Large intestine (tissue), 3 donors: ENCODE measurements at regions not wholly inside any gene's neighbourhood (a gene's known extent, or its start where the extent isn't known, plus 50 kb on each side); places are given as distances from the start of the nearest gene placed in this dataset.
"Not testable (repeated sequence)": the region's sequence is repeated elsewhere in the genome, so short reads cannot be mapped to it uniquely, and the experiment has no call there.

Source experiments
- DNase-seq, 2 donors: peaks; one replicate each; pipeline versions ENCODE4 v3.0.0 to v3.0.0-alpha.2; 2013
- H3K27ac ChIP-seq: one replicate; pipeline ENCODE4 v1.5.1; 2013; ENCODE audit warnings: low read length
- H3K27me3 ChIP-seq: 2 replicates; pipeline ENCODE4 v1.6.1; 2013; ENCODE audit warnings: low read length; ENCODE audit not compliant: control insufficient read depth, insufficient read depth
- H3K36me3 ChIP-seq: 2 replicates; pipeline ENCODE4 v1.6.1; 2013; ENCODE audit warnings: low read length; ENCODE audit not compliant: control insufficient read depth, insufficient read depth
- H3K4me1 ChIP-seq: one replicate; pipeline ENCODE4 v1.6.1; 2013; ENCODE audit warnings: low read length; ENCODE audit not compliant: control insufficient read depth, insufficient read depth
- H3K4me3 ChIP-seq: one replicate; pipeline ENCODE4 v1.5.1; 2013; ENCODE audit warnings: low read length
- H3K9me3 ChIP-seq: one replicate; pipeline ENCODE4 v1.6.1; 2013; ENCODE audit warnings: mild to moderate bottlenecking, low read depth, low read length, moderate library complexity; ENCODE audit not compliant: control insufficient read depth
- WGBS: methylation state at CpG from one replicate; pipeline ENCODE4 v1.1.5; 2013; ENCODE audit warnings: low lambda C conversion rate; ENCODE audit not compliant: insufficient coverage; 5-methylcytosine and 5-hydroxymethylcytosine counted together

- no peaks in the 10 kb centered on the region for H3K4me1 ChIP-seq
- no peaks in the 10 kb centered on the region for H3K9me3 ChIP-seq
- no peaks in the 10 kb centered on the region for H3K36me3 ChIP-seq
- H3K4me3 ChIP-seq = no peak overlapping the region
- H3K27ac ChIP-seq = no peak overlapping the region
- WGBS = no CpG with 5 or more reads among the region's 5 CpGs
- no peaks in the 10 kb centered on the region for H3K27me3 ChIP-seq
- DNase-seq = no peak
These were observed 127.1 kb downstream of the CAPZA3 start for GRCh38 chr12:18864900-18865561.

DNA sequence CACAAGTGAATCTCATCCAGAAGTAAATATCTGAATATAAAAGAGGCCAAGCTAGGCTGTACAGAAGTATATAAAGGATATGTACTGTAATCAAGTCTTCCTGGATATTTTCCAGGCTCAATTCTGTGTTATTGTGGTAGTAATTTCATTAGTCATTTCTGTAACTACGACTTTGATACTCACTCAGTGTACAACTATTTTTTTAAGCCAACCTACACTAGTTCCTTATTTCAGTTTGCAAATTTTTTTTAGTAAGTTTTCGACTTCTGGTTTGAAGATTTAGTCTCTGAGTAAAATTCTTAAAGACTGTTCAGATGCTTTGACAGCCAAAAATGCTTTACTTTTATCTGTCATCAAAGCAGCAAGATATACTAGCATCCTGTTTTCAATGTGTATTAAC is 130.8 kb downstream of the CAPZA3 start:
- Histone ChIP-seq H3K27ac (no peak overlapping the region), H3K27me3 (no peaks in the 10 kb centered on the region), H3K36me3 (no peaks in the 10 kb centered on the region), H3K4me1 (no peaks in the 10 kb centered on the region), H3K4me3 (no peak overlapping the region), H3K9me3 (no peaks in the 10 kb centered on the region)
- no peak for DNase-seq
- WGBS = 86% methylated on average over 2 of the region's 2 CpGs

GRCh38 chr12:18872770-18873169 is 134.9 kb downstream of the CAPZA3 start:
- WGBS = 56% methylated on average over 2 of the region's 2 CpGs

GRCh38 chr12:18878676-18879180 is 140.8 kb downstream of the CAPZA3 start:
- Histone ChIP-seq H3K4me3 (no peak overlapping the region), H3K27ac (no peak overlapping the region), H3K9me3 (no peaks in the 10 kb centered on the region), H3K36me3 (no peaks in the 10 kb centered on the region), H3K4me1 (no peaks in the 10 kb centered on the region), H3K27me3 (no peaks in the 10 kb centered on the region)
- no peak for DNase-seq
- no CpG with 5 or more reads among the region's 2 CpGs for WGBS

More at GRCh38 chr12:18872770-18873169, 134.9 kb downstream of the CAPZA3 start:
- Histone ChIP-seq H3K27me3 (no peaks in the 10 kb centered on the region), H3K4me3 (no peak overlapping the region), H3K27ac (no peak overlapping the region), H3K36me3 (no peaks in the 10 kb centered on the region), H3K4me1 (no peaks in the 10 kb centered on the region), H3K9me3 (no peaks in the 10 kb centered on the region)
- DNase-seq = no peak

DNA sequence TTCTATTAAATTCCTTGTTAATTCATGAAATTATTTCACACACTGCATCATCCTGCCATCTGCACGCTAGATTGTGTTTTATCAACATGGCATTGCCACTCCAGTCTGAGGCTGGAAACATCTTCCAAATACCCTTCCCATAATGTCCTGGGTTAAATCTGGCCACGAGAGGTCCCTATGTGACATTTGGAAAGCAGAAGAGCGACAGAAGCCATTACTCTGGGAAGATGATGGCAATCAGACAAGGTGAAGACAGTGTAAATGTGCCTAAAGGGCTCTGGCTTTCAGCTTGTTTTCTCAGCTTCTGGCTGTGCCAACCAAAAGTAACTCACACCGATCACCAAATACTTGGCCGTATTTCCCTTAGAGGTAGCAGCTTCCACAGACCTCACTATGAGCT is 144.8 kb downstream of the CAPZA3 start:
- no peaks in the 10 kb centered on the region for H3K36me3 ChIP-seq
- WGBS = no CpG with 5 or more reads among the region's 5 CpGs
- H3K9me3 ChIP-seq = no peaks in the 10 kb centered on the region

DNA sequence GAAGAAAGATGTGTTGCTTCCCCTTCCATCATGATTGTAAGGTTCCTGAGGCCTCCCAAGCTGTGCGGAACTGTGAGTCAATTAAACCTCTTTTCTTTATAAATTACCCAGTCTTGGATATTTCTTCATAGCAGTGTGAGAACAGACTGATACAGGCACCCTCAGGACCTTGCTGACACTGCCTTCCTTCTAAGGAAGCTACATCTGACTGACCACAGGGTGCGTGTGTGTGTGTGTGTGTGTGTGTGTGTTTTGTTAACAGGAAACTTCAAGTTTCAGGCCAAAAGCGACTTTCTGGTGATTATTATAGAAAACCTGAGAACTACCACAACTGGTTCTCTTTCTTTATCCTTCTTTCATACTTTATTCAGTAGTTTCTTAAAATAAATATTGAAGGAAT is 149.0 kb downstream of the CAPZA3 start:
- Histone ChIP-seq H3K4me1 (no peaks in the 10 kb centered on the region), H3K4me3 (no peak overlapping the region), H3K36me3 (no peaks in the 10 kb centered on the region), H3K27ac (no peak overlapping the region), H3K9me3 (no peaks in the 10 kb centered on the region), H3K27me3 (no peaks in the 10 kb centered on the region)
- 80% methylated on average over 1 of the region's 3 CpGs for WGBS
- DNase-seq = no peak

More for the DNA sequence above, 144.8 kb downstream of the CAPZA3 start:
- Histone ChIP-seq H3K4me3 (no peak overlapping the region), H3K4me1 (no peaks in the 10 kb centered on the region), H3K27me3 (no peaks in the 10 kb centered on the region), H3K27ac (no peak overlapping the region)
- no peak for DNase-seq

DNA sequence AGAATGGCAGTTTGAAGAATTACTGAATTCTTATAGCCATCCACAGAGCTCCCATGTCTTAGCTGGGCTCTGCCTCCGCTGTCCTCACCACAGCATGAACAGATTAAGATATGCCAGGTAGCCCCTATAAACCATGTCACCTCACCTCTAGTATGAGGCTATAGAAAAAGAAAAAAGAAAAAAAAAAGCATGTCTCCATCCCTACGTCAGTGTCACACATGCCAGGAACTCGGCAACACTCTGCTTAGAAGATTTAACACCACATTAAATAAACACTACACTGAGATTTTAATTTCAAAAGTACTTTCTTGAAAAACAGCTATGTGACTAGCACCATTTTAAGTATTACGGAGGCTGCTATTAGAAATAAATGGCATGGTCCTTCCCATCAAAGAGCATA is 149.4 kb downstream of the CAPZA3 start:
- Histone ChIP-seq H3K27ac (no peak overlapping the region), H3K4me1 (no peaks in the 10 kb centered on the region), H3K36me3 (no peaks in the 10 kb centered on the region), H3K4me3 (no peak overlapping the region), H3K9me3 (no peaks in the 10 kb centered on the region), H3K27me3 (no peaks in the 10 kb centered on the region)
- no CpG with 5 or more reads among the region's 4 CpGs for WGBS
- DNase-seq = no peak

GRCh38 chr12:18888047-18888446 is 150.1 kb downstream of the CAPZA3 start:
- H3K4me3 ChIP-seq = no peak overlapping the region
- 60% methylated on average over 1 of the region's 2 CpGs for WGBS
- no peaks in the 10 kb centered on the region for H3K27me3 ChIP-seq
- no peaks in the 10 kb centered on the region for H3K4me1 ChIP-seq
- no peaks in the 10 kb centered on the region for H3K36me3 ChIP-seq
- no peak overlapping the region for H3K27ac ChIP-seq
- no peak for DNase-seq
- no peaks in the 10 kb centered on the region for H3K9me3 ChIP-seq

DNA sequence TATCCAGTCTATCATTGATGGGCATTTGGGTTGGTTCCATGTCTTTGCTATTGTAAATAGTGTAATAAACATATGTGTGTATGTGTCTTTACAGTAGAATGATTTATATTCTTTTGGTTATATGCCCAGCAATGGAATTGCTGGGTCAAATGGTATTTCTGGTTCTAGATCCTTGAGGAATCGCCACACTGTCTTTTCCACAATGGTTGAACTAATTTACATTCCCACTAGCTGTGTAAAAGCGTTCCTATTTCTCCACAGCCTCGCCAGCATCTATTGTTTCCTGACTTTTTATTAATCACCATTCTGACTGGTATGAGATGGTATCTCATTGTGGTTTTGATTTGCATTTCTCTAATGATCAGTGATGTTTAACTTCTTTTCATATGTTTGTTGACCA is 152.7 kb downstream of the CAPZA3 start:
- DNase-seq = not testable (repeated sequence)

DNA sequence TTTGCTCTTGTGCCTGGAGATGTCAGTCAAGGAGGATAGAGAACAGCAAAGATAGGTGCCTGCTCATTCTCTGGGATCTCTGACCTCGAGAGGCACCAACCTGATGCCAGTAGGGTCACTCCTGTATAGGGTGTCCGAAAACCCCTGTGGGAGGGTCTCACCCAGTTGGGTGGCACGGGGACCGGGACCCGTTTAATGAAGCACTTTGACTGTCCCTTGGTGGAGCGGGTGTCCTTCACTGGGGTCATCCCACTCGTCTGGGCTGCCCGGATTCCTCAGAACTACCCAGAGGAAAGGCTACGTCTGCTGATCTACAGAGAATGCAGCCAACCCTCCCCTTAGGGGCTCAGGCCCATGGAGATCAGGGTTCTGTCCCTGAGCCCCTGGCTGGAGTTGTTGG is 157.6 kb downstream of the CAPZA3 start:
- WGBS = no CpG with 5 or more reads among the region's 9 CpGs
- H3K27me3 ChIP-seq = no peaks in the 10 kb centered on the region
- H3K36me3 ChIP-seq = no peaks in the 10 kb centered on the region
- no peak overlapping the region for H3K27ac ChIP-seq
- no peaks in the 10 kb centered on the region for H3K4me1 ChIP-seq
- no peaks in the 10 kb centered on the region for H3K9me3 ChIP-seq
- DNase-seq = no peak
- H3K4me3 ChIP-seq = no peak overlapping the region

More for the DNA sequence above, 152.7 kb downstream of the CAPZA3 start:
- H3K4me3 ChIP-seq, H3K9me3 ChIP-seq, H3K4me1 ChIP-seq, H3K27me3 ChIP-seq, H3K27ac ChIP-seq, H3K36me3 ChIP-seq: not testable (repeated sequence)
- no CpG with 5 or more reads among the region's 3 CpGs for WGBS

- no peaks in the 10 kb centered on the region for H3K36me3 ChIP-seq
- no peak for DNase-seq
These were observed 158.0 kb downstream of the CAPZA3 start for GRCh38 chr12:18895946-18896345.

More at GRCh38 chr12:18895946-18896345, 158.0 kb downstream of the CAPZA3 start:
- Histone ChIP-seq H3K27me3 (no peaks in the 10 kb centered on the region), H3K4me1 (no peaks in the 10 kb centered on the region), H3K27ac (no peak overlapping the region), H3K9me3 (no peaks in the 10 kb centered on the region), H3K4me3 (no peak overlapping the region)
- no CpG with 5 or more reads among the region's 7 CpGs for WGBS
